ENCODE measurements at regions not wholly inside any gene's neighbourhood (a gene's known extent, or its start where the extent isn't known, plus 50 kb on each side); places are given as distances from the start of the nearest gene placed in this dataset.

GRCh38 chr19:56917529-56917928, 77.0 kb upstream of the PEG3 start:
- TF ChIP-seq CTCF (IDR thresholded peaks at IDR 0.05 in 8 of 11, conservative IDR thresholded peaks at IDR 0.05 in 3 of 11): no peak
- TF ChIP-seq POLR2A (IDR thresholded peaks at IDR 0.05): no peak
- TF ChIP-seq POLR2AphosphoS5 (IDR thresholded peaks at IDR 0.05): no peak

All from spleen (tissue), 7 donors.